Skin epidermis (tissue), 12 donors: ENCODE measurements at regions not wholly inside any gene's neighbourhood (a gene's known extent, or its start where the extent isn't known, plus 50 kb on each side); places are given as distances from the start of the nearest gene placed in this dataset.

Experiments used
- H3K27ac ChIP-seq, 21 experiments: fragments of 200-600 bp; sonication (generic) in 11 of 21; one replicate each; pipeline ENCODE4 v1.5.0; 2020; ENCODE audit warnings: mild to moderate bottlenecking in 3 of 21, inconsistent platforms in 2 of 21, moderate library complexity in 2 of 21
- H3K4me3 ChIP-seq, 7 experiments: fragments of 200-600 bp; sonication (generic) in 2 of 7; one replicate each; pipeline ENCODE4 v1.5.0; 2020; ENCODE audit warnings: inconsistent platforms in 2 of 7, mild to moderate bottlenecking in 2 of 7, moderate library complexity in 1 of 7

DNA sequence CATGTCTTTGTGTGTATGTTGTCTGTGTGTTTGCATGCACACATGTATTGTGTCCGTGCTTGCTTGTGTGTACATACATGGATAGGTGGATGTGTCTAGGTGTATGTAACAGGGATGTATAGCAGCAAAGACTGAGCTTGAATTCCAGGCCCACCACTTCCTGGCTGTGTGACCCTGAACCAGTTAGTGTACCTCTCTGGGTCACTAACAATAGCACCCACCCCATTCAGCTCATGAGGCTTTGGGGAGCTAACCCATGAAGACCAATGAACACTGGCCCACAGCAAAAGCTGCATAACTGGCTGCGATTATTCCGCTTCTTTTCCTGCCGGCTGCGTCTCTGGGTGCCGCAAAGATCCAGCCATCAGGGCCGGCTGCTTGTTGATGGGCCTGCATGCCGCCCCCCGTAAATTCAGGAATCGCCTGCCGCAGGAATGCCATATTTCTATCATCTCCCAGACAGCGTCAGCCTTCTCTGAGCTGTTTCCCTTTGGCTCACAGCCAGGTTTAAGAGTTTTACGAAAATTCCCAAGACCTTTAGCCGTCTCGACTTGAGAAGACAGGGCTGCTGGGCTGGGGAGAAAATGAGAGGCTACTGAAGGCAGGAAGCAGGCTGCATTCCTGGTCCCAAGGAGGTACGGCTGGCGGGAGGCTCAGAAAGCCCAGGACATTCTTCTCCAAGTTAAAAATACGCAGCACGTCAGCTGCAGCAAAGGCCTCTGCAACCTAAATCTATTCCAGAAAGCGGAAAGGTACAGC lies 224.6 kb downstream of the MN1 start:
- H3K4me3 ChIP-seq = no peak overlapping the region
- no peak overlapping the region for H3K27ac ChIP-seq

DNA sequence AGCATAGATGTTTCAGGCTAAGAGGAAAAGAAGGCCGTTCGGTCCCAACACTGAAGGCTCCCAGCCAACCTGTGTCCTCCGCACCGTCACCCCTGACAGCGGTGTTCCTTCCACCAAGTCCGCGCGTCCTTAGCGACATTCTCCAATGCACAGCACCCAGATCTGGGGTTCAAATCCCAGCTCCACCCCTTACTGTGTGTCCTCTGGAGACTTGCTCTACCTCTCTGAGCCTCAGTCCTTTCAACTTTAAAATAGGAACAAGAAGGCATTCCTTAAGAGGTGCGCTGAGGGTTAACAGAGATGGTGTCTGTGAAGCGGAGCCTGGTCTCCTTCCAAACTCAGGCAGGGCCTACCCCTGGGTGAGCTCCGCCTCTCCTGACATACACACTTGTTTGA lies 224.0 kb downstream of the MN1 start:
- H3K4me3 ChIP-seq = no peak overlapping the region
- H3K27ac ChIP-seq = no peak overlapping the region

DNA sequence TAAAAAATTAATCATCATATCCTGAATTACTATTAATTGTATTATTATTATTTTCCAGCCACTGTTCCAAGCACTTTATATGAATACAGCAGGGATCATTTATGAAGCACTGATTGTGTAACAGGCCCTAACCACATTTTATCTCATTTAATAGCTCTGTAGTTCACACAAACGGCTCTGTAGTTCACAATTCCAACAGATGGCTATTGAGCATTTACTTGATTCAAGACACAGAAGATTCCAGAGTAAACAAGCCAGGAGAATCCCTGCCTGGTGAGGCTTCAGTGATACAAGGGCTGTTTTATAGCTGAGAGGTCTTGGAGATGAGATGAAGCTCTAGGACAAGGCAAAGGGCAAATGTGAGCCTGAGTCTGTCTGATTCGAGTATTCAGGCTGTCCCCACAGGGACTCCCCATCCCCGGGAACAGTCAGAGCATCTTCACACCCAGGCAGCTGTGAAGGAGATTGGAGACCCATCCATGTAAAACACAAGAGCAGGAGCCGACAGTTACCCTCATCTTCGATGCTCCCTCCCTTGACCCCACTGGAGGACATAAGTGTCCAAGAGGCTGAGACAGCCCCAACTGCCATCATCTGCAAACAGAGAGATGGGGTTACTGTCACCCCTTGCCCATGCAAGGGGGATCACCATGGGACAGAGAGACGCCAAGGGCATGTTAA lies 222.5 kb downstream of the MN1 start:
- Histone ChIP-seq H3K4me3 (no peak overlapping the region), H3K27ac (no peak overlapping the region)

DNA sequence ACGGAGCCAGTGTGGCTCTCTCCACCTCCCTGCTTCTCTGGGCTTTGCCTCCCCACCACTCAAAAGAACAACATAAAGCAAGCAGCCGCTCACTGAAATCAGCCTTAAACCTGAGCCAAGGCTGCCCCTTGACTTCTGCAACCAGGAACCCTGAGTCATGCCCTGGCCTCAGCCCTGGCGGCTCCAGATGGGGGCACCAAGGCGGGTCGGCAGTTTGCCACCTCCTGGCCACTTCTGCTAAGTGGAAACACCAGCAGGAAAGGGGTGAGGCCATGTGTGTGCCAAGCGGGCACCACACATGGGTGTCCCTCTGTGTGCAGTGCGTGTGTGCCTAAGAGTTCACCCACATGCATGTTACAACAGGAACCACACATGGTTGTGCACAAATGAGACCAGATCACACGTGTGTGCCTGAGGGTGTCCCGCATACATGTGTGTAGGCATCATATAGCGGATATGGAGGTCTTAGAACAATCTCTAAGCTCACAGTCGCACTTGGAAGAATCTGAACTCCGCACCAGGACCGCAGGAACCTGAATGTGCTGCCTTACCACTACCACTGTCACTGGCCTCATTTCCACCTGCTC lies 221.2 kb downstream of the MN1 start:
- H3K27ac ChIP-seq = no peak overlapping the region
- H3K4me3 ChIP-seq = no peak overlapping the region

DNA sequence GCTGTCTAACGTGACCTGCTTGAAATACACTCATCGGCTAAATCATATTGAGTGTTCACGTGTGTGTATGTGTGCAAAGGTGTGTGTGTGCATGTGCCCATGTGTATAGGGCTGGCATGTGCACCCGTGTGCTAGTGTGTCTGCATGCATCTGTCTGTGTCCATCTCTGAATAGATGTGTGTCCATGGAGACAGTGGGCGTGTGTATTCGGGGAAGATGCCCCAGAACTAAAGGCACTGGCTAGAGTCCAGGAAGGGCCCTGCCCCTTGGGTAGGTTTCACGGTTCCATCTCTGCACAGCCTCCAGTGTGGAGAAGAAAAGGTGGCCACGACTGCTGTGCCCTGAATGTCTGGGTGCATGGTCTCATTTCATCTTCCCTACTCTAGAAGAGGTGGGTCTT lies 220.3 kb downstream of the MN1 start:
- Histone ChIP-seq H3K27ac (no peak overlapping the region), H3K4me3 (no peak overlapping the region)

DNA sequence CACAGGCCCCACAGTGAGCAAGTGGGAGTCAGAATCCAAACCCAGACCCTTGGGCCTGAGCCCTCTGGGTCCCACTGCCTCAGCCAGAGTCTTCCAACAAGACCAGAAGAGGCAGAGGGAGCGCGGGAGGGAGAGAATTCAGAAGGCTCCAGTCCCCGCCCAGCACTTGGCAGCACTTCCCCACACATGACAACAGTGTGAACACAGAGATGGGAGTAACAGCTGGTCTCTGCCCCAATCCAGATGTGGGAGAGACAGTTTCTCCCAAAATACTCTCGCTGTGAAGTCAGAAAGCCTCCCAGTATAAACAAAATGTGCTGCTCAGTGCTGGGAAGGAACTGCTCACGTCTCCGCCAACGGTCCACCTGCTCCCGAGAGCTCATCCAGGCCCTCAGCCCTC lies 219.9 kb downstream of the MN1 start:
- H3K4me3 ChIP-seq = no peak overlapping the region
- H3K27ac ChIP-seq = no peak overlapping the region

DNA sequence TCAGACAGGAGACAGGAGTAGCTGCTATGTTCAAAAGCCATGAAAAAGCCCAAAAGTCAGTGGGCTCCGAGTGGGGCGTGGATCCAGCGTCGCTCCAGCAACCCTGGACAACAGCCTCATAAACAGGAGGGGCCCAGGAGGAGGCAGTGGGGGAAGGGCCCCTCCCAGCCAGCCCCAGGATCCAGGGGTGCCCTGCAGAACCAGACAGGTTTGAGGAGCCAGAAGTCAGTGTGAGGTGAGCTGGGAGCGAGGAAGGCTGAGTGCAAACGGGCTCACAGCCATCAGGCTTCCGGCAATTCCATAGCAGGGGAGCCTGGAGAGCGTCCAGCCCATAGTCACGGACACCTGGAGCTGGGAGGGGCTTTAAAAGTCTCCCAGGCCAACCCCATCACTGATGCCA lies 217.7 kb downstream of the MN1 start:
- no peak overlapping the region for H3K4me3 ChIP-seq
- H3K27ac ChIP-seq = no peak overlapping the region

DNA sequence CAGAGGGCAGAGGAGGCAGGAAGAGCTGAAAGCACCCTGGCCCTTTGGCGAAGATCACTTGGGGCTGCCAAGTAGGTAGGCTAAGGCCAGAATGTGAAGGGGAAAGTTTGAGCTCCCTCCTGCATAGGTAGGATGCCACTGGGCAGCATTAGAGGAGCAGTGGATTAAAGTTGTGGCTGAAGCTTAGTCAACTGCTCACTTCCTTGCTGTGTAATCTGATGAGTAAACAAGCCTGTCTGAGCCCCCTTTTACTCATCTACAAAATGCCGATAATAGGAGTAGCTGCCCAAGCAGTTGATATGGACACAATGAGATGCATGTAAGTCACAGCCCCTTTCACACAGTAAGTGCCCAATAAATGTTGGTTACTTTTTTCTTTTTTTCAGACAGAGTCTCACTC lies 216.4 kb downstream of the MN1 start:
- H3K4me3 ChIP-seq = no peak overlapping the region
- H3K27ac ChIP-seq = no peak overlapping the region

DNA sequence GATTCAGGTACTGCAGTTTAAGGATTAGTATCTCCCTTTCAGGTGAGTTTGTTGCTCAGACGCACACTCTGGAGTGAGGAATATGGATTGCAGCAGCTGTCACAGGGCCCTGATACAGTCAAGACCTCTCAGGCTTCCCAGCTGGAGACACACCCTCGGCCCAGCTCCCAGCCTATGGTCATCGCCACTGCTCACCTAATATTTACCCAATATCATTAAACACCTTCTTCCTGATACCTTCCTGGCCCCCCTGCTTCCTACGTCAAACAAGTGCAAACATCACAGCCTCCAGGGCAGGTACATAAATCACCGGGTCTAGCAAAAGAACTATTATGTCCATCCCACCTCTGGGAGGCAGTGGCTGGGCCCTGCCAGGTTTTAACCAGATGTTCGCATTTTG lies 213.3 kb downstream of the MN1 start:
- Histone ChIP-seq H3K27ac (no peak overlapping the region), H3K4me3 (no peak overlapping the region)

DNA sequence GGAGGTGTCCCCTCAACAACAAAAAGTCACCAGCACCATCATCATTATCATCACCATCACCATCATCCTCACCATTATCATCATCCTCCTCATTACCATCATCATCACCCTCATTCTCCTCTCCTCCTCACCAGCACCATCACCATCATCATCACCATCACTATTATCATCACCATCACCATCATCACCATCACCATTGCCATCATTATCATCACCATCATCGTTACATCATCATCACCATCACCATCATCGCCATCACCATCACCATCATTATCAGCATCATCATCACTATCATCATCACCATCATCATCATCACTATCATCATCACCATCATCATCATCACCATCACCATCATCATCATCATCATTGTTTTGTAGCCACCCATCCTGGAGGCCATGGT lies 212.6 kb downstream of the MN1 start:
- H3K4me3 ChIP-seq = no peak overlapping the region
- H3K27ac ChIP-seq = no peak overlapping the region

DNA sequence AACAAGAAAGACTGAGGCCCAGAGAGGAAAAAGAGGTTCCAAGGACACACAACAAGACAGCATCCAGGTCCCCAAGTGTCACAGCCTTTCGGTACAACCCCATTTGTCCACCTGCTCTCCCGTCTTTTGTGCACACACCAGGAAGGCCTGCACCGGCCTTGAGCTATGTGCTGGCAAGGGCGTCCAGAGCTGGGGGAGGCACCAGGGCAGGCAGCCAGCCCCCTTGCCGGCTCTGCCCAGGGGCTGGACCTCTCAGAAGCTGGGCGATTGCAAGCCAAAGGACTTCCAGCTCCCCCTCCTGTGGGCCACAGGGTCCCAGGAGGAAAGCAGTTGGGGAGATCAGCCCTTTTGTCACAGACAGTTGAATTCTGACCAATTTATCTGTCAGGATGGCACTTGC lies 210.5 kb downstream of the MN1 start:
- Histone ChIP-seq H3K27ac (no peak overlapping the region), H3K4me3 (no peak overlapping the region)

DNA sequence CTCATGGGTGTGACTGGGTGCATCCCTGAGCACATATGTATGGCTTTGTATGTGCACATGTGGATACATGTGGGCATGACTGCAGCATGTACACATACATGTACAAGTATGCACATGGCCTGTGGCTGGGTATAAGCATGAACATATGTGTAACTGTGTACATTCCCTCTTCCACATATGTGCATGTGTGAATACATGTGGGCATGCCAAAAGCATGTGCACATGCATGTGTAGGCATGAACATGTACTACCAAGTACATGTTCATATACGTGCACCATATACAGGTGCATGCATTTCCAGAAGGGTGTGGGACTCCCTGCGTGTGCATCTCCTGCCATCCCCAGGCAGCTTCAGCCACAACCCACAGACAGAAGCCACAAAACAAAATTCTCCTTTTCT lies 208.2 kb downstream of the MN1 start:
- no peak overlapping the region for H3K4me3 ChIP-seq
- H3K27ac ChIP-seq = no peak overlapping the region

DNA sequence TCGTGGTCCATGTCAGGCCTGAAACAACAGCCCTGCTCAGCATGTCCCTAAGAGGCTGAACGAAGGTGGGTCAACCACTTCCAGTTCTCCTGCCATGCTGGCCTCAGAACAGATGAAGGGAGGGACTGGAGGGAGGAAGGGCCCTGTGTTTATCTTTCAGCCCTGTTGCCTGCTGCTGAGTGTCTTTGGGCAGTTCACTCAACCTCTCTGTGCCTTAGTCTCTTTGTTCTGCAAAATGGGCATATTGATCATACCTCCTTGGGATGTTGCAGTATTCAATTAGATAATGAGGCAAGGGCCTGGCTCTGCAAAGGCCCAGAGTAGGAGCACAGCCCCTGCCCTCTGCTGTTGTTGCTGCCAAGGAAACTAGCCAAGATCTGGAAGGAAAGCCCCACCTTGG lies 207.5 kb downstream of the MN1 start:
- H3K27ac ChIP-seq = no peak overlapping the region
- no peak overlapping the region for H3K4me3 ChIP-seq

DNA sequence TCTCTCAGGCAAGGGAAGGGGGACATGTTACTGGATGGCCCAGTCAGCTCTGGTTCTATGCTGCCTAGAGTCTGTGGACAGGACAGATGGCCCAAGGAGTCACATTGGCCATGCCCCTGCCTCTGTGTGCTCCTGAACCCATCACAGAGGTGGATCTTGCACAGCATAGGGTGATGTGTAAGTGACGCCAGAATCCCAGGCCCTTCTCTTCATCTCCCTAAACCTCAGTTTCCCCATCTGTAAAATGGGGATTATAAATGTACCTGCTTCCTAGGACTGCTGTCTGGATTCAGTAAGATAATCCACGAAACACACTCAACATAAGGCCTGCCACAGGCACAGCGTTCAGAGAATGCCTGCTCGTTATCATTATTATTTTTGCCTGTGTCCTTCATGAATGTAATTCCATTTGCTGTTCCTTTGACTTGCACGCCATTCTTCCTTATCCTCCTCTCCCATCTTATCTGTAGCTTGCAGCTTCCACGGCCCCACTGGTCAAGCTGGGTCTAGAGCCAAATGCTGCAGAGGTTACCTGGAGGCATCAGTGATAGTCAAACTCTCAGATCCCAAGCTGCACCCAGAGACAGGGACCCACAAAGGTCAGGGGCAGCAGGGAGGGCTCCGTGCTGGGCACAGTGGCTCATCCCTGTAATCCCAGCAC lies 207.0 kb downstream of the MN1 start:
- Histone ChIP-seq H3K4me3 (no peak overlapping the region), H3K27ac (no peak overlapping the region)

DNA sequence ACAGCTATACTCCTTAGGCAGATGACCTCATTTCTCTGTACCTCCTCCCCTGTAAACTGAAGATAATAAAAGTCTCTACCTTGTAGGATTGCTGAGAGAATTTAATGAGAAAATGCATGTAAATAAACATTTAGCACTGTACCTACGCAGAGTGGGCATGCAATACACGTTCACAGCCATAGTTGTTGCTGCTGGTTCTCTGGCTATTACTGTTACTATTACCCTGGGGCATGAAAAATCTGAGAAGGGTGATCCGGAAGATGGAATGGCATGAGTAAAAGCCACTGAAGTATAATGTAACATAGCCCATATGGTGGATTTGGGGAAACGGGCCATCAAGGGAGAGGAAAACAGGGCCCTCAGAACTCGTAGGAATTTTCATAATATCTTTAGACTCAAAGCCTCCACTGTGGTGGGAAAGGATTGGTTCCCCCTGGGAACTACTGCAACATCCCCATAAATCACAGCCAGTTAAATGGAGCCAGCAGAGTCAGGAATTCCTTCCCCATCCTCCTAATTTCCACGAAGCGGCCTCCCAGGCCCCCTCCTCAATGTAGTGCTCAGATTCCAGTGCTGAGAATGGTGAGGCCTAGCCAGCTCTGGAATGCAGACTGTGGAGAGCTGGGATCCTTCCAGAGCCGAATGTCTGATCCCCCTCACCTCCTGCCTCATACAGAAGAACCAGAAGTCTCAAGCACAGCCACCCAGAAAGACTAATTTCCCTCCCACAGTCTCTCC lies 205.3 kb downstream of the MN1 start:
- no peak overlapping the region for H3K27ac ChIP-seq
- H3K4me3 ChIP-seq = no peak overlapping the region

DNA sequence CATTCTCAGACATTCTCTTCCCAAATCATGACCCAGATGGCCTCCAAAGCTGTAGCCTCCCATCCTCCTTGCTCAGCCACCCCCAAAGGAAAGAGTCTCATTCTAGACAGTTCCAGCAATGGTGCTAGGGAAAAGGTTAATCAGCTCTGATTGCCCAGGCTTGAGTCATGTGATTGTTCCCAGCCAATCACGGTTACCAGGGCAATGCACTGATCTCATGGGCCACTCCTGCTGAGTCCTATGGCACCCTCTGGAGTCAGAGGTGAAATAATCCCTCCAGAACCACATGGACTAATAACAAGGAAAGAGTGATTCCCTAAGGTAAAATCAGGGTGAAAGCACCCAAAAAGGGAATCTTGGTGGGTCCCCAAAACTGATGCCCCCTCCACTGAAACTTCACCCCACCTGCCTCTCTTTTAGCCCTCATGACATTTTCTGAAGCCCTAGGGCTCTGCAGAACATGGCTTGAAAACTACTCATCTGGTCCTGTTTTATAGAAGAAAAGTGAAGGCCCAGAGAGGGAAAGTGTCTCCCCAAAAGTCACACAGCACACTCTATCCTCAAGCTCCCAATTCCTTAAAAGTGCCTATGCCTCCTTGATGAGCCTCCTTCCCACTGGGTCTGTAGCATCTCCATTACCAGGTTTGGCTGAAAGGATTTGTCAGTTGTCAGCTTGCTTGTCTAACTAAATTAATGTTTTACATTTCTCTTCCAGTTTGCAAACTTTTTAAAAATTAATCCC lies 203.7 kb downstream of the MN1 start:
- no peak overlapping the region for H3K27ac ChIP-seq
- H3K4me3 ChIP-seq = no peak overlapping the region

DNA sequence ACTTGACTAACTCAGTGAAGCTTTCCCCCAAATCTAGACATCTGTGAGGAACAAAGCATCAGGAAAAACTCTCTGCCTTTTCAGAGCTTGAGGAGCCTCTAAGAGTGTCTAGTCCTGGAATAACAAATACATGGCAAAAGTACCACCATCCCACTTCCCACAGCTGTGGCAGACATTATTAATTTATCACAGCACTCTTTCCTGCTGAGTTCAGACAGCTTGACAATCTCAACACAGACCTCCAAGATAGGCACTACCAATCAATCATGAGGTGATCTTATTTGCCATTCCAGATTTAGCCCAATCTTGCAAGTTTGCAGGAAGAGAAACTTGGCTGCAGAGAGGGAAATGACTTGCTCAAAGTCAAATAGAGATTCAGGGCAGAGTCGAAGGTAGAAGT lies 202.8 kb downstream of the MN1 start:
- H3K27ac ChIP-seq = no peak overlapping the region
- H3K4me3 ChIP-seq = no peak overlapping the region

DNA sequence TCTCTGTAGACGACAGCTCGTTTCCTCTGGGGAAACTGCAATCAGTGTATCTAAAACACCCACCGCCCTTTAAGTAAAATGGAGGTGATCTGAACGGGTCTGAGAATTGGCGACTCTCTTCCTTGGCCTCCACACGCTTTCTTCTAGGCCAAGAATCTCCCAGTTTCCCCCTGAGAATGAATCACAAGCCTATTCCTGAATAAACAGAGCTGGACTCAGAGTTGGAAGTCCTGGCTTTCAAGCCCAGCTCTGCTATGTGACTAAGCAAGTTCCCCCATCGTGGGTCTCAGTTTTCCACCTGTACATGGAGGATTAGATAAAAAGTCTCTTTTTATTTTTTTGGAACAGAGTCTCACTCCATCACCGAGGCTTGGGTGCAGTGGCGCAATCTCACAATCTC lies 200.4 kb downstream of the MN1 start:
- Histone ChIP-seq H3K27ac (no peak overlapping the region), H3K4me3 (no peak overlapping the region)

DNA sequence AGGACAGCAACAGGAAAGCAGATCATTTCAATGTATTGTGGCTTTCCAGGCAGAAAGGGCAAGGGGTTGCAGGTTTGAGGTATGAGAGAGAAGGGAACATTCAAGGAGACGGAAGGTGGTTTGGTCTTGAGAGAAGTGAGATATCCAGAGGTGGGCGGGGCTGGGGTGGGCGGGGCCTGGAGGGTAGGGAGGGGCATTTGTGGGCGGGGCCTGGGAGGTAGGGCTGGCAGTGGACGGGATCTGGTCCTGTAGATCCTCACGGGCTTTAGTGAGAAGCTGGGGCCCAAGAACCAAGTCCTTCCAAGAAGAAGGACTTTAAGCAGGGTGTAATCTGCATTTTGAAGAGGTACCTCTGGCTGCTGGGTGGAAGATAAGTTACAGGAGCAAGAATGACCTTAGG lies 199.2 kb downstream of the MN1 start:
- H3K27ac ChIP-seq = no peak overlapping the region

More for the DNA sequence above, 199.2 kb downstream of the MN1 start:
- H3K4me3 ChIP-seq = no peak overlapping the region
